Liver (tissue), 8 donors: ENCODE measurements at regions not wholly inside any gene's neighbourhood (a gene's known extent, or its start where the extent isn't known, plus 50 kb on each side); places are given as distances from the start of the nearest gene placed in this dataset.

Experiments used
- DNase-seq: peaks from one replicate; pipeline ENCODE4 v3.0.0-alpha.2; 2017; ENCODE audit warnings: low spot score
- H3K27ac ChIP-seq, 2 donors: one replicate each; pipeline ENCODE4 v1.7.0; 2013; ENCODE audit warnings: inconsistent platforms in 2 of 2, low read length in 2 of 2, control low read depth in 1 of 2, low read depth in 1 of 2, mild to moderate bottlenecking in 1 of 2
- H3K27me3 ChIP-seq, 4 donors: one replicate each; pipeline versions ENCODE4 v1.6.1 to v1.7.0; 2013; ENCODE audit warnings: low read length in 3 of 4, inconsistent platforms in 1 of 4, mild to moderate bottlenecking in 1 of 4, moderate library complexity in 1 of 4; ENCODE audit not compliant: control insufficient read depth in 4 of 4, insufficient read depth in 4 of 4
- H3K36me3 ChIP-seq, 4 donors: one replicate each; pipeline versions ENCODE4 v1.6.1 to v1.7.0; 2013; ENCODE audit warnings: low read length in 3 of 4, mild to moderate bottlenecking in 3 of 4, low read depth in 1 of 4, moderate library complexity in 1 of 4; ENCODE audit not compliant: control insufficient read depth in 4 of 4, insufficient read depth in 3 of 4
- H3K4me1 ChIP-seq, 4 donors: one replicate each; pipeline versions ENCODE4 v1.6.1 to v1.7.0; 2013; ENCODE audit warnings: low read length in 3 of 4, mild to moderate bottlenecking in 3 of 4, moderate library complexity in 1 of 4; ENCODE audit not compliant: control insufficient read depth in 4 of 4, insufficient read depth in 4 of 4
- H3K4me3 ChIP-seq, 3 donors: one replicate each; pipeline versions ENCODE4 v1.6.1 to v1.7.0; 2013; ENCODE audit warnings: low read length in 3 of 3, control low read depth in 1 of 3, low read depth in 1 of 3, mild to moderate bottlenecking in 1 of 3
- H3K9ac ChIP-seq, 2 donors: one replicate each; pipeline ENCODE4 v1.7.0; 2013; ENCODE audit warnings: low read length in 2 of 2, mild to moderate bottlenecking in 2 of 2, moderate library complexity in 2 of 2, control low read depth in 1 of 2, low read depth in 1 of 2
- H3K9me3 ChIP-seq, 4 donors: one replicate each; pipeline versions ENCODE4 v1.6.1 to v1.7.0; 2013; ENCODE audit warnings: low read length in 3 of 4; ENCODE audit not compliant: control insufficient read depth in 4 of 4
- EGR1 ChIP-seq, 2 donors: IDR thresholded peaks; 2 replicates each; pipeline ENCODE4 v1.6.1; 2016 to 2018; ENCODE audit warnings: antibody characterized with exemption in 2 of 2, low read depth in 2 of 2
- FOXA1 ChIP-seq: IDR thresholded peaks from 2 replicates; pipeline ENCODE4 v1.6.1; 2016; ENCODE audit warnings: antibody characterized with exemption
- FOXA2 ChIP-seq: IDR thresholded peaks from 2 replicates; pipeline ENCODE4 v1.6.1; 2016; ENCODE audit warnings: antibody characterized with exemption
- GABPA ChIP-seq, 2 donors: IDR thresholded peaks in 1 of 2; conservative IDR thresholded peaks in 1 of 2; 2 replicates each; pipeline ENCODE4 v1.6.1; 2016; ENCODE audit warnings: antibody characterized with exemption in 2 of 2, mild to moderate bottlenecking in 1 of 2, moderate library complexity in 1 of 2
- HNF4A ChIP-seq, 2 donors: conservative IDR thresholded peaks; 2 replicates each; pipeline ENCODE4 v1.6.1; 2016; ENCODE audit warnings: antibody characterized with exemption in 2 of 2, mild to moderate bottlenecking in 2 of 2
- HNF4G ChIP-seq: IDR thresholded peaks from 2 replicates; pipeline ENCODE4 v1.6.1; 2016; ENCODE audit warnings: antibody characterized with exemption
- JUND ChIP-seq, 2 donors: IDR thresholded peaks; 2 replicates each; pipeline ENCODE4 v1.6.1; 2016; ENCODE audit warnings: antibody characterized with exemption in 2 of 2
- MAX ChIP-seq: IDR thresholded peaks from 2 replicates; pipeline ENCODE4 v1.6.1; 2016; ENCODE audit warnings: antibody characterized with exemption
- NR2F2 ChIP-seq: IDR thresholded peaks from 2 replicates; pipeline ENCODE4 v1.6.1; 2016; ENCODE audit warnings: antibody characterized with exemption
- RAD21 ChIP-seq, 2 donors: IDR thresholded peaks; 2 replicates each; pipeline ENCODE4 v1.6.1; 2016; ENCODE audit warnings: antibody characterized with exemption in 2 of 2, mild to moderate bottlenecking in 2 of 2
- REST ChIP-seq: IDR thresholded peaks from 2 replicates; pipeline ENCODE4 v1.6.1; 2016; ENCODE audit warnings: antibody characterized with exemption, mild to moderate bottlenecking
- RXRA ChIP-seq, 2 donors: IDR thresholded peaks; 2 replicates each; pipeline ENCODE4 v1.6.1; 2017 to 2018; ENCODE audit warnings: antibody characterized with exemption in 2 of 2, mild to moderate bottlenecking in 1 of 2
- SP1 ChIP-seq: IDR thresholded peaks from 2 replicates; pipeline ENCODE4 v1.6.1; 2018; ENCODE audit warnings: antibody characterized with exemption, mild to moderate bottlenecking
- TAF1 ChIP-seq: conservative IDR thresholded peaks from 2 replicates; pipeline ENCODE4 v1.6.1; 2016; ENCODE audit warnings: antibody characterized with exemption, mild to moderate bottlenecking
- YY1 ChIP-seq: IDR thresholded peaks from 2 replicates; pipeline ENCODE4 v1.6.1; 2016; ENCODE audit warnings: antibody characterized with exemption, mild to moderate bottlenecking
- WGBS: extraction: QIAGEN DNeasy Blood & Tissue Kit; methylation state at CpG from one replicate; pipeline ENCODE4 v1.1.7; 2013; 5-methylcytosine and 5-hydroxymethylcytosine counted together
- TF ChIP-seq, protein P1 (sequence below): IDR thresholded peaks from 2 replicates; pipeline ENCODE4 v1.6.1; 2016; ENCODE audit warnings: antibody characterized with exemption
- TF ChIP-seq, protein P2 (sequence below): fragments of 150-350 bp; IDR thresholded peaks from 2 replicates; pipeline ENCODE4 v1.5.1; 2017; ENCODE audit warnings: improper control_type of control experiment, low read depth, low read length; ENCODE audit not compliant: missing input control
- TF ChIP-seq, protein P3 (sequence below): IDR thresholded peaks from 2 replicates; pipeline ENCODE4 v1.6.1; 2016; ENCODE audit warnings: antibody characterized with exemption
- donor health status: healthy.
- donor health status: healthy.
- donor health status: healthy.
- donor health status: healthy.
- donor health status: healthy.

DNA sequence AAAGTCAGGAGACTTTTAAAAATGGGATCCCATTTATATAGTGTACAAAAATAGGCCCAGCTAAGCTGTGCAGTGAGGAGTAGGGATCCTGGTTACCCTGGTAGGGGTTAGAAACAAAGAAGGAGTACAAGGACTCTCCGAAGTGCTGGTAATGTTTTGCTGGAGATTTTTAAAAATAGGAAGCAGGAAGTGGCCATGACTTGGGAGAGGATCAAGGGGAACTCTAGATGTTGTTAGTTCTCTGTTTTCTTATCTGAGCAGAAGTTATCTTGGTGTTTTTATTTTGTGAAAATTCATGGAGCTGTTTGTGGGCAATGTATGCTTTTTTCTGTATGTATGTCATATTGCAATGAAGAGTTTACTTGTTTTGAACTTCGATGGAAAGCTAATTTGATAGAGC lies 373.9 kb downstream of the SFMBT2 start:
- H3K27me3 ChIP-seq = no peaks in the 10 kb centered on the region
- TF ChIP-seq HNF4G = no peak
- no peak for TF ChIP-seq RAD21 (IDR thresholded peaks at IDR 0.05)
- no peak for TF ChIP-seq REST
- TF ChIP-seq, protein P1, sequence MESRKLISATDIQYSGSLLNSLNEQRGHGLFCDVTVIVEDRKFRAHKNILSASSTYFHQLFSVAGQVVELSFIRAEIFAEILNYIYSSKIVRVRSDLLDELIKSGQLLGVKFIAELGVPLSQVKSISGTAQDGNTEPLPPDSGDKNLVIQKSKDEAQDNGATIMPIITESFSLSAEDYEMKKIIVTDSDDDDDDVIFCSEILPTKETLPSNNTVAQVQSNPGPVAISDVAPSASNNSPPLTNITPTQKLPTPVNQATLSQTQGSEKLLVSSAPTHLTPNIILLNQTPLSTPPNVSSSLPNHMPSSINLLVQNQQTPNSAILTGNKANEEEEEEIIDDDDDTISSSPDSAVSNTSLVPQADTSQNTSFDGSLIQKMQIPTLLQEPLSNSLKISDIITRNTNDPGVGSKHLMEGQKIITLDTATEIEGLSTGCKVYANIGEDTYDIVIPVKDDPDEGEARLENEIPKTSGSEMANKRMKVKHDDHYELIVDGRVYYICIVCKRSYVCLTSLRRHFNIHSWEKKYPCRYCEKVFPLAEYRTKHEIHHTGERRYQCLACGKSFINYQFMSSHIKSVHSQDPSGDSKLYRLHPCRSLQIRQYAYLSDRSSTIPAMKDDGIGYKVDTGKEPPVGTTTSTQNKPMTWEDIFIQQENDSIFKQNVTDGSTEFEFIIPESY = no peak
- no peak for TF ChIP-seq SP1
- no peak for TF ChIP-seq EGR1 (IDR thresholded peaks at IDR 0.05; ENCODE audit: low read depth in 2 of 2)
- WGBS = 82% methylated on average over 2 of the region's 2 CpGs
- DNase-seq = no peak
- no peaks in the 10 kb centered on the region for H3K4me1 ChIP-seq
- H3K9ac ChIP-seq = no peak overlapping the region
- no peaks in the 10 kb centered on the region for H3K36me3 ChIP-seq
- H3K9me3 ChIP-seq = no peaks in the 10 kb centered on the region
- no peak overlapping the region for H3K27ac ChIP-seq
- H3K4me3 ChIP-seq = no peak overlapping the region

GRCh38 chr10:7035126-7035761 lies 375.6 kb downstream of the SFMBT2 start:
- no peak for DNase-seq
- Histone ChIP-seq H3K36me3 (no peaks in the 10 kb centered on the region), H3K4me3 (no peak overlapping the region), H3K4me1 (no peaks in the 10 kb centered on the region), H3K9ac (no peak overlapping the region), H3K9me3 (no peaks in the 10 kb centered on the region), H3K27me3 (no peaks in the 10 kb centered on the region), H3K27ac (no peak overlapping the region)
- TF ChIP-seq, protein P2, sequence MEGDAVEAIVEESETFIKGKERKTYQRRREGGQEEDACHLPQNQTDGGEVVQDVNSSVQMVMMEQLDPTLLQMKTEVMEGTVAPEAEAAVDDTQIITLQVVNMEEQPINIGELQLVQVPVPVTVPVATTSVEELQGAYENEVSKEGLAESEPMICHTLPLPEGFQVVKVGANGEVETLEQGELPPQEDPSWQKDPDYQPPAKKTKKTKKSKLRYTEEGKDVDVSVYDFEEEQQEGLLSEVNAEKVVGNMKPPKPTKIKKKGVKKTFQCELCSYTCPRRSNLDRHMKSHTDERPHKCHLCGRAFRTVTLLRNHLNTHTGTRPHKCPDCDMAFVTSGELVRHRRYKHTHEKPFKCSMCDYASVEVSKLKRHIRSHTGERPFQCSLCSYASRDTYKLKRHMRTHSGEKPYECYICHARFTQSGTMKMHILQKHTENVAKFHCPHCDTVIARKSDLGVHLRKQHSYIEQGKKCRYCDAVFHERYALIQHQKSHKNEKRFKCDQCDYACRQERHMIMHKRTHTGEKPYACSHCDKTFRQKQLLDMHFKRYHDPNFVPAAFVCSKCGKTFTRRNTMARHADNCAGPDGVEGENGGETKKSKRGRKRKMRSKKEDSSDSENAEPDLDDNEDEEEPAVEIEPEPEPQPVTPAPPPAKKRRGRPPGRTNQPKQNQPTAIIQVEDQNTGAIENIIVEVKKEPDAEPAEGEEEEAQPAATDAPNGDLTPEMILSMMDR = no peak
- TF ChIP-seq FOXA1 (no peak), NR2F2 (no peak), YY1 (no peak), HNF4A (conservative IDR thresholded peaks at IDR 0.05) (no peak), EGR1 (IDR thresholded peaks at IDR 0.05; ENCODE audit: low read depth in 2 of 2) (no peak), GABPA (IDR thresholded peaks at IDR 0.05 in 1 of 2, conservative IDR thresholded peaks at IDR 0.05 in 1 of 2) (no peak), MAX (no peak), SP1 (no peak), RAD21 (IDR thresholded peaks at IDR 0.05) (no peak), HNF4G (no peak), FOXA2 (no peak), JUND (IDR thresholded peaks at IDR 0.05) (no peak), REST (no peak), TAF1 (no peak), RXRA (IDR thresholded peaks at IDR 0.05) (no peak)
- TF ChIP-seq, protein P3, sequence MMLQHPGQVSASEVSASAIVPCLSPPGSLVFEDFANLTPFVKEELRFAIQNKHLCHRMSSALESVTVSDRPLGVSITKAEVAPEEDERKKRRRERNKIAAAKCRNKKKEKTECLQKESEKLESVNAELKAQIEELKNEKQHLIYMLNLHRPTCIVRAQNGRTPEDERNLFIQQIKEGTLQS = no peak
- TF ChIP-seq, protein P1 = no peak
- 69% methylated on average over 10 of the region's 10 CpGs for WGBS
